CD4-positive, alpha-beta T cell treated with Interleukin-1 beta for 1 hour (primary cell): ENCODE measurements at regions not wholly inside any gene's neighbourhood (a gene's known extent, or its start where the extent isn't known, plus 50 kb on each side); places are given as distances from the start of the nearest gene placed in this dataset.
"Not testable (repeated sequence)": the region's sequence is repeated elsewhere in the genome, so short reads cannot be mapped to it uniquely, and the experiment has no call there.

Experiments used
- DNase-seq, 2 donors: peaks; one replicate each; pipeline ENCODE4 v3.0.0-alpha.2; 2020 to 2022

DNA sequence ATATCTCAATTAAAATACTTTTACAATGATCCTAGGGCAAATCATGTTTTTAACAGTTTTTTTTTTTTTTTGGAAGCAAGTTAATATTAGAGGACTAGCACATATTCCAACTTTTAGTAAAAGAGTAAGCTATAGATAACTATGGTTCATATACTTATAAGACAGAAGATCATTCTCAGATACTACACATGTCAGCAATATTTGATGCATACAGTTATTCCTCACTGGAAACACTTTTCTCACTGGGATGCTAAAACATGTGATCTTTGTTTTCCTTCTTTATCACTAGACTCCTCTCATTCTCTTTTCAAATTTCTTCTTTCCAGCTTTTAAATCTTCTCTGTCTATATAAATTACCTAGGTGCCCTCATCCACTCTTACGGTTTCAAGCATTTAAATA, 1020.4 kb upstream of the FBXO33 start:
- DNase-seq: no peak

DNA sequence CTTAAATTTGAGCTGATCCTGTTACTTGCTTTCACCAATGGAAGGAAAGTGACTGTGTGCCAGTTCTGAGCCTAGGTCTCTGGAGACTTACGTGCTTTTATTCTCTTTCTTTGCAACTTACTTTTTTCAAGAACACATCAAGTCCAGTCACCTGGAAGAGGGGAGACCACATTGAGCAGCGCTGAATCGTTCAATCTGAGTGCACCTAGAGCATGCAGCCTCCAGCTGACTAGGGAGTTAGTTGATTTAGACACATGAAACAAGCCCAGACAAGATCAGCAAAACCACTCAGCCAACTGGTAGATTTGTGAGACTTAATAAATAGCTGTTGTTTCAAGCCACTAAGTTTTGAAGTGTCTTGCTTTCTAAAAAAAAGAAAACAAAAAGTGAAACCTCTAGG, 1014.8 kb upstream of the FBXO33 start:
- no peak for DNase-seq

DNA sequence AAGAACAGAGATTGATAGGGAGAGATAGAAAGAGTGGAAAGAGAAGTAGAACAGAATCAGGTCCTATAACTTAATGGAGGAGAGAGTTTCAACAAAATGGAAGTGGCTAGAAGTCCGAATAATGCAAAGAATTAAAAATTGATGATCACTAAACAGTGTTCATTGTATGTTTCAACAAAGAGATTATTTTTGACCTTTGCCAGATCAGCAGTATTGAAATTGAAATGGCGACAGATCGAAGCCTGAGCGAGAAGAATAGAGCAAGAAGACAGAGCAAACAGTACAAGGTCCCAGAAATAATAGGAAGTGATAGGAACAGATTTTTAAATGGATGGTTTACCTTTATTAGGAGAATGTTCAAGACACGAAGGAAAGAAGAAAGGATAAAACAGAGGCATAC, 1012.8 kb upstream of the FBXO33 start:
- no peak for DNase-seq

DNA sequence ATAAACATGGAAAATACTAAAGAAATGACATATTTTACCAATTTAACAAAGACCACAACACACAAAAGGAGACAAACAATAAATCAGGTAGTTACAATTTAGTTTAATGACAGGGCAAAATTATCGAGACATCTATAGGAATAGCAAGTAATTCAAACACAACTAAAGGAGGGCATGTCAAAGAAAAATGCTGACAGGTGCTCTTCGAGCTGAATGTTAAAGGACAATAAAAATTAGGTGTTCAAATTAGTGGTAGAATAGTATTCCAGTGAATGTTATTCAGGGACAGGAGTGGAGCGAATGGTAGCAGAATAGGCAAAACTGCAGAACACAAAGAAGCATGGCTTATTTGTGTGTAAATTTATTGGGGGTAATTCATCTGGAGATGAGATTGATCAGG, 1004.3 kb upstream of the FBXO33 start:
- no peak for DNase-seq

DNA sequence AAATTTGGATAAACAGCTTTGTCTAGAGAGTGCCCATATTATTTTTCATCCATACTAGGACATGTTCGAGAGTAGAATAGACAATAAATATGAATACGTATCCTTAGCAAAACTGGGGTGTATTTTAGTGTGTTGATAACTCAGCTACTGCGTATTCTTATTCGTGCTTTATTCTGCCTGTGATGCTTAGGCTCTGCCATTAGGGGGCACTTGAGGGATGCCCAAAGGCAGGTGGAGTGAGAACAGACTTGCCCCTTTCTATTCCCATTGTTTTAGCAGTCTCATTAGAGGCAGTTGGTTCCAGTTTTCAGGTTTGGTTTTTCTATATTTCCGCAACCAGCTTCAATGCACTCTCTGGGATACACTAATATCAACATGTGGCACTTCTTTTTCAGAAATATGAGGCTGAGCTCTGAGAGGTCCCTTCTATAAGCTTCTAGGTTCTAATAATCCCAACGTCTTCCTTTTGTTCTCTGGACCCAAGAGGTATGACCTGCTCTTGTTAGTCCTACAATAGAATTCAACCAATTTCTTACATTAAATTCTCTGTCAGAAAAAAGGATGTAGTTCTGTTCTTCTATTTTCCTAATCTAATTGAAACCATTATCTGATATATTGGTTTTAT, 985.7 kb upstream of the FBXO33 start:
- no peak for DNase-seq

DNA sequence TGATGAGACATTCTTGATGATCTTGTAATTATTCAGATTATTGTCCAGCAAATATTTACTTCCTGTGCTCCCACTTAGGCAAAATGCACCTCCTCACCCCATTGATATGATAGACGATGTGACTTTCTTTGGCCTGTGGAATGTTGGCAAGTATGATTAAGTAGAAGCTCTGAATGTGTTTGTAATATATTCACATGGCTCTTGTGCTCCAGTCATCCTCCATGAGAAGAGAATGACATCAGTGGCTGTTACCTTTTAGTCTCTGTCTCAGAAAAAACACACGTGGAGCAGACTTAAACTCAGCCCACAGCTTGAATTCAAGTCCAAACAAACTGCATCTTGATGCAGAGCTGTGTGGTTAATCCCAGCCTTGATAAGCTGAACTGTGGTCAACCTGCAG, 984.3 kb upstream of the FBXO33 start:
- DNase-seq: no peak

DNA sequence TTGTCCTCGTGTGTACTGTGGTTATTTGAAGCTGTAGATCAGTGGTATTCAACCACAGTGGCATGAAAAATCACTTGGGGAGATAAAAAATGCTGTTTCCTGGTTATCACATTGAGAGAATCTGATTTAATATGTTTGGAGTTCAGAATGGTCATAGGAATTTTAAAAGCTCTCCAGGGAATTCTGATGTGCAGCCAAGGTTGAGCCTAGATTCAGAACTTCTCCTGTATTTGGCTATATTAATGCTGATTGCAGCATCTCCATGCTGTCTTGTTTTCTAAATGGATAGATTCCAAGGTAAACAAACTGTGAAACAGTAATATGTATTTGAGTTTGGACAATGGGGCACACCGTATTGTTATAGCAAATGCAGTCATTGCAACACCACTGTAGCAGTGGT, 982.2 kb upstream of the FBXO33 start:
- DNase-seq: no peak

DNA sequence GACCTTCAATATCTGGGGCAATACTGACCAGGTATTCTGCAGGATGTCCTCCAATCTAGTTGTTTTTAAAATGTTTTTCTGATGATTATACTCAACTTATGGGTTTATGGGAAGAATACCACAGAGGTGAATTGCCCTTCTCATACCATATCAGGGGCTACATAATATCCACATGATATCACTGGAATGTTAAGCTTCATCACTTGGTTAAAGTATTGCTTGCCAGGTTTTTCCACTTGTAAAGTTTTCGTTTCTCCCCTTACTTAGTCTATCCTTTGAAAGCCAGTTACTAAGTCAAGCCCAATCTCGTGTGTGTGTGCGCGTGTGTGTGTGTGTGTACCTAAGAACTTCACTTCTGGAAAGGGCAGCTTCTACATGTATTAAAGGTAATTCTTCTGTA, 980.9 kb upstream of the FBXO33 start:
- DNase-seq: no peak

DNA sequence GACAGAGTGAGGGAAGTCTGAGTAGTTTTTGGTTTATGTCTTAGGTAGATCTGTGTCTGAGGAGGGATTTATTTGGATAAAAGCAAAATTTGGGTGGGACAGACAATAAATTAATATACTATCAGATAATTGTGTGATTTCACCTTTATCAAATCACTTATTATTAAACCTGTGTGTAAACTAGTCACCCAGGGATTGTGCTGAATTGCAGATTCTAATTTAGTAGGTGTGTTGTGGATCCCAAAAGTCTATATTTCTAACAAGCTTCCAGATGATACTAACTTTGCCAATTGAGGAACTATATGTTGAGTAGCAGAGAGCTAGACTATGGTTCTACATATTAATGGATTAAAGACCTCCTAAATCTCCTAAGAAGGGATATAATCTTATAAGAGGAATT, 978.5 kb upstream of the FBXO33 start:
- DNase-seq: no peak

DNA sequence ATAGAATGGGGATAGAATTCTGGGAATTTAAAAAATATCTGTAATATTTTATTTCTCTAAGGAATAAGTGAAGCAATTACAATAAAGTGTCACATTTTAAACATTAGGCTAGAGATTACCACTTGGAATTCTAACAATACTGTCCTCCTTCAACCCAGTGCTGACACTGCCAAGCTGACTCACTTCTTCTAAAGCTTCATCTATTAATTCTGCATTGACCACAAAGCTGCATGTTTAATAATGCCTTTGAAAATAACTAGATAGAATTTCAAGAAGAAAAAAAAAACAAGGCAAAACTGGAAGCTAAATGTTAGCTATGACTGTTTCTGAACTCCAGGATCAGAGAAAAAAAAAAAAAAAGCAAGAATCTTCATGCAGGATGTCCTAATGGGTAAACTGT, 970.7 kb upstream of the FBXO33 start:
- no peak for DNase-seq

DNA sequence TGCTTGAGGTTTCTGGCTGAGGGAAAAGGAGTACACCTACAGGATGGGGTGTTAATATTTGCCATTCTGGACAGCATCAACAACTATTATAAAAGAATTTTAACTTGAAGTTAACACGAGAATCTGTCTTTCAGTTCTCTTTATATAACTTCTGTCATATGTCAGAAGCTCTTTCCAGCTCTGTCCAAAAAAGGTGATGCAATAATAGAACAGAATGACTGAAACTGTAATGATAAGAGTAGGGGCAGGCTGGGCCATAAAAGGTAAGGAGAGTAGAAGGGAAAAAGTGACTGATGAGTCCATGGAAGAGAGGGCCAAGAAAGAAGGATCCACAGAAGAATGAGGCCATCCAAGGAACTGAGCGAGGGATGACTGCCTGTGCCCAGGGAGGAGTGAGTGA, 966.7 kb upstream of the FBXO33 start:
- no peak for DNase-seq

DNA sequence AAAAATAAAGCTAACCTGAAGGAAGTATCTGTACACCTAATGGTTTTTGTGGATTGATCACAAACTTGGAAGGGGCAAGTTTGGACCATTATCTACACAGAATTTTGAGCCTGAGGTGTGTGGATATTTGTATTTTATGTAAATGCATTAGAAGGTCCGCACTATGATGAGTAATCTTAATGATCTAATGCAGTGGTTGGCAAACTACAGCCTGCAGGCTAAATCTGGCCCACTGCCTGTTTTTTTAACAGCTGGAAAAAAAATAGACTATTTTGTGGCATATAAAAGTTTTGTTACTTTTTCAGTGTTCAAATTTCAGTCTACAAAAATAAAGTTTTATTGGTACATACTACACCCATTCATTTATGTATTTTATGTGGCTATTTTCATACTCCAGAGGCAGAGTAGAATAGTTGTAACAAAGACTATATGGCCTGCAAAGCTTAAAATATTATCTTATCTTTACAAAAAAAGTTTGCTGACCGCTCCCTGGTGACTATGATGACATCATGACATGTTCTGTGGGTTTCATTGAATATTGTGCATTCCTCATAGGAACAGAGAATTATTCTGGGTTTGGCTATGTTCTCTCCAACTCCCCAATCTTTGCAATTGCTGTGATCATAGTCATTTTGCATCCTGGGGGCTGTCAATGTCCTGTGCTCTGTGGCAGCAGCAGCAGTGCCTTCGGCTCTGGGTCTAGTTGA, 962.6 kb upstream of the FBXO33 start:
- DNase-seq: no peak

DNA sequence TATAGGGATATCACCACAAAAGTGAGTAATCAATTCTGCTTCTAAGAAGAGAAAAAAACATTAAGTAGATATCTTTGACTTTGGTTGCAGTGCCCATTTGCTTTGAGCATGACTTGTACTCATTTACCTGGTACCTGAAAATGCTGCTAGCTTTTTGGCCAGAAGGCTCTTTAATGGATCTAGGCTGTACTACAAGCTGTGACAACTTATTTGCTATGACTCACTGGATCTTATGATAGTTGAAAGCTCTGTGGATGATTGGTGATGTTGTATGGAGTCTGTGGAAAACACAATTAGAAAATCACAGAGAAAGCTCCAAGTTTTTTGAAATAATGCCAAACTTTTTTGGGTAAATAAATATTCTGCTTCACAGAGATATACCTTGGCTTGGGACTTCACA, 960.9 kb upstream of the FBXO33 start:
- DNase-seq: no peak

DNA sequence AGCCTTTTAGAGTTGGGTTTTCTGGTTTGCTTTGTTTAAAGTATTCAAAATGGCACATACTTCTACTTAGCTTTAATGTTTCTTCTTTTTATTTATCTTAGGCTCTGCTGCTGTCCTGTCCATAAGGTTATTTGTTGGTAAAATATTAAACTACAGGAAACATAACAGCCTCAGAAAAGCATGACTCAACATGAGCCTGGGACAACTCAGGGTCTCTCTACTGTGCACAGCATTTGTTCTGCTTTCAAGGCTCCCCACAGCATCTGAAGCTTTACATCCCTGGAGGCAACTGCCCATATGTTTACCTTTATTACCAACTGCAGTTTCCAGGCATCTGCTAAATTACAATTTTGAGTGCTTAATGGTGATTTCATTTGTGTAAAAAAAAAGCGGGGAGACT, 954.2 kb upstream of the FBXO33 start:
- no peak for DNase-seq

DNA sequence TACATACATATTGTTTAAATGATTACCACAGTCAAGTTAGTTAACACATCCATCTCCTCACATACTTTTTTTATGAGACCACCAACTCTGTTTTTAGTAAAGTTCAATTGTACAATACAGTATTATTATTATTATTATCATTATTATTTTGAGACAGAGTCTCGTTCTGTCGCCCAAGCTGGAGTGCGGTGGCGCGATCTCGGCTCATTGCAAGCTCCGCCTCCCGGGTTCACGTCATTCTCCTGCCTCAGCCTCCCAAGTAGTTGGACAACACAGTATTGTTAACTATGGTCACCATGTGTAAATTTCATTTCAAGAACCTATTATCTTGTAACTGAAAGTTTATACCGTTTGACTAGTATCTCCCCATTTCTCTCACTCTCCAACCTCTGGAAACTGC, 942.0 kb upstream of the FBXO33 start:
- no peak for DNase-seq

DNA sequence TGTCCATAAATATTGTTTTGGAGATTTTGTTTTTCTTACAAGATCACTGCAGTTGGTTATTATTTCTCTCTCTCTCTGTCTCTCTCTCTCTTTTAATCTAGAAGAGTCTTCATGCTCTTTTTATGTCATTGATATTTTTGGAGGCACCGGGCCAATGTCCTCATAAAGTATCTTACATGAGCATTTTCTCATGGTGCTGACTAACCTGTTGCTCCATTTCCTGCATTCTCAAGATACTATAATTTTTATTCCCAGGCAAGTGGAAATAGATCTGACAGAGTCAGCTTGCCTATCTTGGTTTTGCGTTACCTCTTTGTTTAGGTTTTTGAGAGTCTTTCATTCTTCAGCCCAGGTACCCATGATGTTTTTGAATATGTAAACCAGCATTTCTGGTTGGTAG, 938.8 kb upstream of the FBXO33 start:
- no peak for DNase-seq

DNA sequence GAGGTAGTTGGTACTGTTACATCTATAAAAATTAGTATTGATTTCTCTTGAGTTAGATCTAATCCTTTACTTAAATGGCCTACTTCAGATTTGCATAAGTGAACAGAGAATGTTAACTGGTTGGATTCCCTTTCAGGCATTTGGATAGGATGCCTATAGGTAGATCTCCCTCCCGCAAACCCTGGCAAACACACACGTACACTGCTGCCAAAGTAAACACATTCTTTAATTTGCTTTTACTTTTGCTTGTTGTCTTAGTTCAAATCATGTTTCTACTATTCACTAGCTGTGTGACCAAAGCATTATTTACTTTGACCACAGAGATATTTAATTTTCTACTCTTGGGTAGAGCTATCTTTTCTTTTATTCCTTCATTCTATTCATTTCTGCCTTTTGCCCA, 936.1 kb upstream of the FBXO33 start:
- no peak for DNase-seq

DNA sequence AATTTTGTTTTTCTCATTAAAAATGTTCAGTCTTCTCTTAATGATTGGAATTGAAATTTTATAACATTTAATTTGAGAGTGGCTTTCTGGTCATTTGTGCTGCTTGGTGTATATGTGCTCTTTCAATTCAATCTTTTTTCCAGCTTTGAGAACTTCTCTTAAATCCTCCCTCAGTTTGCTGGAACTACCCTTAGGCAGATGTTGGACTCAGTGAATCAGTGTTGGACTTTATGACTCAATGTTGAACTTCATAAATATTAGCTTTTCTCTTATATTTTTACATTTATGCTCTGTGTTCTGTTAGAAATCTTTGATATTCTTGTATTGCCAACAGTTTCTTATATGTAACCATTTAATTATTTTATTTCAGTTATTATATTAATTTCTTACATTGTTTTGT, 935.5 kb upstream of the FBXO33 start:
- DNase-seq: no peak

DNA sequence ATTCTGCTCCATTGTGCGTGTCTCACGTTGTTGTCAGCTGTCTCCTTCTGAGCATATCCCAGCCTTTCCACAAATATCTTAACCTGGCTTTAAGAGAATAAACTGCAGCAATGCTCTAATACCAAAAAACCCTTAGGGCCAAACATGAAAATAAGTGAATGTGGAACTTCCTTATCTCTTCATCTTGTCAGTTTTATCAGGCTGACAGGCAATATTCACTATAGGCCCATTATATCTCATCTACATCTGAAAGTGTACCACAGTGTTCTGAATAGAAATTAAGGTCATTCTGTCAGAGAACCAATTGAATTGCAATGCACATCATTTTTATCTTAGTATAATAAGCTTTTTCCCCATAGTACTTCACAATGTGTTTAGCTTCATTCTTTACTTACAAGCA, 933.1 kb upstream of the FBXO33 start:
- no peak for DNase-seq

DNA sequence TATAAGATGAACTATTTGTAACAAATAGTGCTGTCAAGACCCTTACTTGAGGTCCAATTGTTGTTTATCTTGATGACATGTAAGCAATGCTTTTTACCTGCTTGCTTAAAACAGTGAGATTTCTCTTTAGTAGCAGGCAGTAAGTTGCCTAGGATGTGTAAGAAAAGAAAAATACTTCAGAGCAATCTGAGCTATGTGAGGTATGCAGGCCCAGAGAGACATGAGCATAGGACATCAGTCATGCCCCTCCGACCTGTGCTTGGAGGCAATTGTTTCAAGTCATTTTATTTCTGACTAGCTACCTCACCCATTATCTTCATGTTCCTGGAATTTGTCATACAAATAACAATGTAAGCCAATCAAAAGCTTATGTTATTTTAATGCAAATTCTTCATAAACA, 930.6 kb upstream of the FBXO33 start:
- DNase-seq: no peak

DNA sequence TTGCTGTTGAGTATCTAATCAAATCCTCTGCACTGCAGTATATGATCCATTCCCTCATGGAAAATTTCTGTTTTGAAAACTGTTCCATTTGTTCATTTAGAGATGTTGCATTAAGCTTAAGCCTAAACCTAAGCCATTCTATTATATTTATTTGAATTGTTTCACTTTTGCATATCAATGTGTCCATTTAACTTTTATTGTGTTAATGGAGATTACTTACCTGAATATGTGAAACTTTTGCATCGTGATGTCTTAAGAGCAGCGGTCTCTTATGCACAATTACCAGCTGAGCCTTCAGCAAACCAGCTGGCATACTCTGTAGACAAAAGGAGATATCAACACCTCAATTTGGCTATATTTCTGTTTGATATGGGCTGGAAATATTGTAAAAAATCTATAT, 922.5 kb upstream of the FBXO33 start:
- DNase-seq: no peak

DNA sequence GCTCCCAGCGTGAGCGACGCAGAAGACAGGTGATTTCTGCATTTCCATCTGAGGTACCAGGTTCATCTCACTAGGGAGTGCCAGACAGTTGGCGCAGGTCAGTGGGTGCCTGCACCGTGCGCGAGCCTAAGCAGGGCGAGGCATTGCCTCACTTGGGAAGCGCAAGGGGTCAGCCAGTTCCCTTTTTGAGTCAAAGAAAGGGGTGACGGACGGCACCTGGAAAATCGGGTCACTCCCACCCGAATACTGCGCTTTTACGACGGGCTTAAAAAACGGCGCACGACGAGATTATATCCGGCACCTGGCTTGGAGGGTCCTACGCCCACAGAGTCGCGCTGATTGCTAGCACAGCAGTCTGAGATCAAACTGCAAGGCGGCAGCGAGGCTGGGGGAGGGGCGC, 915.9 kb upstream of the FBXO33 start:
- DNase-seq: not testable (repeated sequence)

DNA sequence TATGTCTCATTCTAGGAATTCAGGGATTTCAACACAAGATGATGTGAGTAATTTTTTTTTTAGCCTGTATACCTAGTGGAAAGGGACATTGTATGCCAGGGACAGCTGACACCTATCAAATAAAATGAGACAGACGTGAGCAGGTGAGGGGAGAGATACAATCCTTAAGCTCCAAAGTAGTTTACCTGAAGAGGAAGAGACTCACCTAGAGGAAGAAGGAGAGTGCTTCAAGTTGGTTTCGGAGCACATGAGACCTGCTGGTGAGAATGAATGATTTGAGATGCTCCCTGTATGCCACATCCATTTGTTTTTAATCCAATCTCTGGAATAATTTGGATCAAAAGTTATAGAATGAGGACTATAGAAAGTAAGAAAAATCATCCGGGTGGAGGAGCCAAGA, 915.4 kb upstream of the FBXO33 start:
- no peak for DNase-seq

DNA sequence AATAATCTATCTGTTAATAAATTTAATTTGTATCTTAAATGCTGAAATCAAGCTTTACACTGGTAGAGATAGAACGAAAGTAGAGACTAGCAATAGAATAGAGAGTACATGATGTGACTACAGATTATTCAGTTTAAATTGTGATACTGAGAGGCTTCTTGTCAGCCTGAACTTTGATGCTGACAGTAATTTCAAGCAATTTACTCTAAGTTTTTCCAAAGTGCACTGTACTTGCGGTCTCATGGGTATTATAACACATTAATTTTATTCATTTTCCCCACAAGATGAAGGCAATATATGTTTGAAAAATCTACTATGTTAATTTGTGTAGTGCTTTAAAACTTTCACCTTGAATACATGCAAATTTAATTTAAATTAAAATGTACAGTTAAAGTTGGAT, 914.0 kb upstream of the FBXO33 start:
- DNase-seq: no peak

DNA sequence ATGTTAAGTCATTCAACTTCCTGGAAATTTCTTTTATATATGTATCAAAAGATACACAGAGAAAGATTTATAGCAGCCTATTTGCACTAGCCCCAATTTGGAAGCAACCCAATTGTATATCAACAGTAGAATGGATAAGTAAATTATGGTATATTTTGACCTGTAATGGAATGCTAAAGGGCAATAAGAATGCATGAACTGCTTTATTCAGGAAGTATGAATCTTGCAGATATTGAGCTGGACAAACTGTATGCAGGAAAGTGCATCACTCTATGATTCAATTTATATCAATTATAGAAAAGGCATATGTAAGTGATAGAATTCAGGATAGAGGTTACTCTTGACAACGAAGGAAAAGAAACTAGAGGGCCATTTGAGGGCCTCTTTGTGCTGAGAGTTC, 913.1 kb upstream of the FBXO33 start:
- DNase-seq: no peak
